ENCODE measurements at regions not wholly inside any gene's neighbourhood (a gene's known extent, or its start where the extent isn't known, plus 50 kb on each side); places are given as distances from the start of the nearest gene placed in this dataset.
"Not testable (repeated sequence)": the region's sequence is repeated elsewhere in the genome, so short reads cannot be mapped to it uniquely, and the experiment has no call there.

GRCh38 chr6:121944354-121944753 lies 455.1 kb upstream of the HSF2 start:
- Histone ChIP-seq H3K36me3 (no peaks in the 10 kb centered on the region), H3K27ac (no peak overlapping the region), H3K4me3 (replicated peaks in 1 of 3) (no peak overlapping the region), H3K27me3 (no peaks in the 10 kb centered on the region), H3K9me3 (no peaks in the 10 kb centered on the region), H3K4me1 (no peaks in the 10 kb centered on the region)
- intact Hi-C loops (cut with DNase I), result no loop called here
- TF ChIP-seq POLR2A (IDR thresholded peaks at IDR 0.05) (no peak), CTCF (IDR thresholded peaks at IDR 0.05) (no peak)
- no peak for DNase-seq
- 45 to 71% methylated on average over 1 of the region's 1 CpG for WGBS, 2 donors

- intact Hi-C loops (cut with DNase I), result no loop called here
- Histone ChIP-seq H3K4me3 (replicated peaks in 1 of 3) (no peak overlapping the region), H3K27me3 (no peaks in the 10 kb centered on the region), H3K9me3 (no peaks in the 10 kb centered on the region), H3K27ac (no peak overlapping the region), H3K4me1 (peaks cover 0 to 4% of the 10 kb centered on the region in 2 donors), H3K36me3 (no peaks in the 10 kb centered on the region)
- no peak for TF ChIP-seq CTCF (IDR thresholded peaks at IDR 0.05)
- TF ChIP-seq POLR2A (IDR thresholded peaks at IDR 0.05), result no peak
- WGBS, 2 donors, result 89 to 91% methylated on average over 4 of the region's 4 CpGs
- no peak for DNase-seq
These were observed 448.3 kb upstream of the HSF2 start for GRCh38 chr6:121951123-121951522.

- intact Hi-C loops (cut with DNase I), result no loop called here
- no peak for DNase-seq
- no peaks in the 10 kb centered on the region for H3K27me3 ChIP-seq
- H3K4me1 ChIP-seq, result peaks cover 0 to 4% of the 10 kb centered on the region in 2 donors
- H3K9me3 ChIP-seq, result no peaks in the 10 kb centered on the region
- no peak overlapping the region for H3K4me3 ChIP-seq (replicated peaks in 1 of 3)
- no peak for TF ChIP-seq CTCF (IDR thresholded peaks at IDR 0.05)
- no peak for TF ChIP-seq POLR2A (IDR thresholded peaks at IDR 0.05)
- H3K36me3 ChIP-seq, result no peaks in the 10 kb centered on the region
- H3K27ac ChIP-seq, result no peak overlapping the region
- 85 to 89% methylated on average over 5 of the region's 5 CpGs for WGBS, 2 donors
These were observed 447.5 kb upstream of the HSF2 start for GRCh38 chr6:121951918-121952379.

- H3K9me3 ChIP-seq; H3K27me3 ChIP-seq; H3K36me3 ChIP-seq; H3K27ac ChIP-seq; H3K4me3 ChIP-seq (replicated peaks in 1 of 3); H3K4me1 ChIP-seq; intact Hi-C loops (cut with DNase I); DNase-seq: not testable (repeated sequence)
- 91 to 94% methylated on average over 2 of the region's 2 CpGs for WGBS, 2 donors
These were observed 444.1 kb upstream of the HSF2 start for GRCh38 chr6:121955401-121955800.

GRCh38 chr6:121956782-121957181 lies 442.7 kb upstream of the HSF2 start:
- no peak for DNase-seq
- TF ChIP-seq CTCF (IDR thresholded peaks at IDR 0.05) (no peak), POLR2A (IDR thresholded peaks at IDR 0.05) (no peak)
- WGBS, 2 donors, result 75% methylated on average over 2 of the region's 2 CpGs
- peaks cover 0 to 3% of the 10 kb centered on the region in 2 donors for H3K4me1 ChIP-seq
- H3K9me3 ChIP-seq, result no peaks in the 10 kb centered on the region
- H3K4me3 ChIP-seq (replicated peaks in 1 of 3), result no peak overlapping the region
- intact Hi-C loops (cut with DNase I), result no loop called here
- H3K27me3 ChIP-seq, result no peaks in the 10 kb centered on the region
- no peaks in the 10 kb centered on the region for H3K36me3 ChIP-seq
- no peak overlapping the region for H3K27ac ChIP-seq

GRCh38 chr6:121959501-121959900 lies 440.0 kb upstream of the HSF2 start:
- H3K27me3 ChIP-seq, result no peaks in the 10 kb centered on the region
- H3K9me3 ChIP-seq, result no peaks in the 10 kb centered on the region
- no peak overlapping the region for H3K27ac ChIP-seq
- WGBS, 2 donors, result 78 to 84% methylated on average over 5 of the region's 5 CpGs
- H3K4me3 ChIP-seq (replicated peaks in 1 of 3), result no peak overlapping the region
- TF ChIP-seq POLR2A (IDR thresholded peaks at IDR 0.05), result no peak
- no peak for TF ChIP-seq CTCF (IDR thresholded peaks at IDR 0.05)
- no peaks in the 10 kb centered on the region for H3K4me1 ChIP-seq
- intact Hi-C loops (cut with DNase I), result no loop called here
- no peaks in the 10 kb centered on the region for H3K36me3 ChIP-seq
- DNase-seq, result no peak

Measured in thyroid gland (tissue), 4 donors.